ENCODE measurements at regions not wholly inside any gene's neighbourhood (a gene's known extent, or its start where the extent isn't known, plus 50 kb on each side); places are given as distances from the start of the nearest gene placed in this dataset.

DNA sequence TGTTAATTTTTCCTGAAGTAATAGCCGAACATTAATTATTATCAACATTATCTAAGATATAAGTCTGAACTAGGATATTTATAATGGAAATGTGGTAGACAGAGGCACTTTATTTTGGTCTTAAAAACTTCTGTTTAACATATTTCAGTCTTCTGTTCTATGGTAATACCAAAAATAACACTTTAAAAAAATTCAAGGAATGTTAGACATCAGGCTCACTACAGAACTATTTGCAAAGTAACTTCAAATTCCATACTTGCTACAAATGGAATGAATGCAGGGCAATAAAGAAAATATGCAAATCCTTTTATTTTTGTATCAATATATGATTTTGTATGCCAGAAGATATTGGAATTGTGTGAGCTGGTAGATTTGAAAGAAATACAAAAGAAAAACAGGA, 345.5 kb upstream of the DSEL start:
- TF ChIP-seq, protein P1, sequence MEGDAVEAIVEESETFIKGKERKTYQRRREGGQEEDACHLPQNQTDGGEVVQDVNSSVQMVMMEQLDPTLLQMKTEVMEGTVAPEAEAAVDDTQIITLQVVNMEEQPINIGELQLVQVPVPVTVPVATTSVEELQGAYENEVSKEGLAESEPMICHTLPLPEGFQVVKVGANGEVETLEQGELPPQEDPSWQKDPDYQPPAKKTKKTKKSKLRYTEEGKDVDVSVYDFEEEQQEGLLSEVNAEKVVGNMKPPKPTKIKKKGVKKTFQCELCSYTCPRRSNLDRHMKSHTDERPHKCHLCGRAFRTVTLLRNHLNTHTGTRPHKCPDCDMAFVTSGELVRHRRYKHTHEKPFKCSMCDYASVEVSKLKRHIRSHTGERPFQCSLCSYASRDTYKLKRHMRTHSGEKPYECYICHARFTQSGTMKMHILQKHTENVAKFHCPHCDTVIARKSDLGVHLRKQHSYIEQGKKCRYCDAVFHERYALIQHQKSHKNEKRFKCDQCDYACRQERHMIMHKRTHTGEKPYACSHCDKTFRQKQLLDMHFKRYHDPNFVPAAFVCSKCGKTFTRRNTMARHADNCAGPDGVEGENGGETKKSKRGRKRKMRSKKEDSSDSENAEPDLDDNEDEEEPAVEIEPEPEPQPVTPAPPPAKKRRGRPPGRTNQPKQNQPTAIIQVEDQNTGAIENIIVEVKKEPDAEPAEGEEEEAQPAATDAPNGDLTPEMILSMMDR (IDR thresholded peaks at IDR 0.05) = no peak
- TF ChIP-seq POLR2AphosphoS5 (IDR thresholded peaks at IDR 0.05) (no peak), POLR2A (IDR thresholded peaks at IDR 0.05) (no peak), EP300 (IDR thresholded peaks at IDR 0.05) (no peak)
